Activated CD4-positive, alpha-beta T cell treated with anti-CD3 and anti-CD28 coated beads for 36 hours (primary cell): ENCODE measurements at regions not wholly inside any gene's neighbourhood (a gene's known extent, or its start where the extent isn't known, plus 50 kb on each side); places are given as distances from the start of the nearest gene placed in this dataset.
"Not testable (repeated sequence)": the region's sequence is repeated elsewhere in the genome, so short reads cannot be mapped to it uniquely, and the experiment has no call there.

Source experiments
- ATAC-seq: fragments of 200-7000 bp; cut with Tn5 transposase; one replicate; pipeline ENCODE4 v1.10.0; 2021; ENCODE audit warnings: mild to moderate bottlenecking, moderate library complexity
- CTCF ChIA-PET: fragments of 350-600 bp; sonication (Branson Sonifier 250); formaldehyde crosslinking; loops from one replicate; lab custom pipeline; 2021; ENCODE audit warnings: antibody characterized with exemption; lab: Charles Lee
- POLR2A ChIA-PET: fragments of 350-600 bp; sonication (Branson Sonifier 250); formaldehyde crosslinking; loops from one replicate; lab custom pipeline; 2021; ENCODE audit warnings: antibody characterized with exemption, inconsistent platforms; lab: Charles Lee
- DNase-seq: peaks from one replicate; pipeline ENCODE4 v3.0.0-alpha.2; 2020
- H3K27ac Mint-ChIP-seq: one replicate; pipeline ENCODE4 v1.8.0; 2021; ENCODE audit warnings: mixed read lengths
- H3K27me3 Mint-ChIP-seq: one replicate; pipeline ENCODE4 v1.8.0; 2021; ENCODE audit warnings: mixed read lengths
- H3K36me3 Mint-ChIP-seq: one replicate; pipeline ENCODE4 v1.8.0; 2021; ENCODE audit warnings: low read depth, mixed read lengths
- H3K4me1 Mint-ChIP-seq: one replicate; pipeline ENCODE4 v1.8.0; 2021; ENCODE audit warnings: mixed read lengths
- H3K4me3 Mint-ChIP-seq: one replicate; pipeline ENCODE4 v1.8.0; 2021; ENCODE audit warnings: mild to moderate bottlenecking, moderate library complexity, mixed read lengths
- H3K9me3 Mint-ChIP-seq: one replicate; pipeline ENCODE4 v1.8.0; 2021; ENCODE audit warnings: low read depth, mixed read lengths
- intact Hi-C, 2 experiments: fragments of 100-400 bp; cut with DNase I in 1 of 2; cut with micrococcal nuclease in 1 of 2; formaldehyde crosslinking; loops; one replicate each; pipeline versions ENCODE4 v1.14.2 to v1.15.1; 2022 to 2024; cut with DNase I, micrococcal nuclease

DNA sequence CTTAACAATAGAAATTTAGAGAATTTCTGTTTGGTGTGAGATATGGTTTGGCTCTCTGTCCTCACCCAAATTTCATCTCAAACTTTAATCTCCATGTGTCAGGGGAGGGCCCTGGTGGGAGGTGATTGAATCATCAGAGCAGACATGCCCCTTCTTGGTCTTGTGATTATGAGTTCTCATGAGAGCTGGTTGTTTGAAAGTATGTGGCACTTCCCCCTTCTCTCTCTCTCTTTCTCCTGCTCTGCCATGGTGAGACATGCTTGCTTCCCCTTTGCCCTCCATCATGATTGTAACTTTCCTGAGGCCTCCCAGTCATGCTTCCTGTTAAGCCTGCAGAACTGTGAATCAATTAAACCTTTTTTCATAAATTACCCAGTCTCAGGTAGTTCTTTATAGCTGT is 524.7 kb upstream of the ACVR2A start:
- Mint-ChIP-seq H3K27ac (no peak overlapping the region), H3K27me3 (no peaks in the 10 kb centered on the region), H3K4me1 (no peaks in the 10 kb centered on the region), H3K36me3 (peaks cover 8% of the 10 kb centered on the region), H3K4me3 (no peak overlapping the region), H3K9me3 (peaks cover 38% of the 10 kb centered on the region)
- CTCF ChIA-PET: interaction anchor here (1.4 kb wide), 1 partner anchor 238 kb away, joined by 3 read pairs; no protein-coding TSS in a partner anchor
- intact Hi-C loops: no loop called here
- DNase-seq (no peak), ATAC-seq (no peak)
- POLR2A ChIA-PET: no interaction called here

DNA sequence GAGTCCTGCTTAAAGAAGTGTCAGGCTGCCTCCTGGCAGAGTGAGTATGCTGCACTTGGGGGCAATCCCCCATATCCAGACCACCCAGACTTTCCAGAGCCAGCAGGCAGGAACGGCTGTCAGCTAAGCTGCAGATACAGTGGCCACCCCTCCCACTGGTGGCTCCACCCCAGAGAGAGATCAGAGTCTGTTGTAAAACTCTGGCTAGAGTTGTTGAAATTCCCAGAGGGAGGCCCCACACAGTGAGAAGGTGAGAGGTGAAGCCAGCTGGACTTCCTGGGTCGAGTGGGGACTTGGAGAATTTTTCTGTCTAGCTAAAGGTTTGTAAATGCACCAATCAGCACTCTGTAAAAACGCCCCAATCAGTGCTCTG is 533.8 kb upstream of the ACVR2A start:
- no peaks in the 10 kb centered on the region for H3K36me3 Mint-ChIP-seq

DNA sequence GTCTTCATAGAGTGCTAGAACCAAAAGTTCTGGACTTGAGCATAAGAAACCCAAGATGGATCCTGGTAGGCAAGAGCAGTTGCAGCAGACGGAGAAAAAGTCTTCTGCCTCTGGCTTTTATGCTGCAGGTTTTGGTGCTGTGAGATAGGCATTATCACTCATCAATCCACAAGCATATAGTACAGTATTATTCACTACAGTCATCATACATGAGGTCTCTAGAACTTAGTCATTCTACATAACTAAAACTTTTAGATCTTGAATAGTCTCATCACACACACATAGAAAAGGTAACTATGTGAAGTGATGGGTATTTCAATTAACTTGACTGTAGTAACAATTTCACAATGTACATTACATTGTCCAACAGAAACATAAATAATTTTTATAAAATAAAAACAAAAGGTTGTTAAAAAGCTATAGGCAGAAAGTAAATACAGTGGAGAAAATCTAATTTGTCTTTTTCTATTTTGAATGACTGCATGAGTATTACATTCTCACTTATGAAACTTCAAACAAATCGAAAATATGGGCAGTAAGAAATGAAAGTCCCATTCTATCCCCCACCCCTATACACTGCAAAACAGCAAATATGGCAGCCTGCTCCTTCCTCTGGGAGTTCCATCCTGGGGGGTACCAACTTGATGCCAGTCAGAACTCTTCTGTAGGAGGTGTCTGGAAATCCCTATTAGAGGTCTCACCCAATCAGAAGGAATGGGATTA is 534.3 kb upstream of the ACVR2A start:
- intact Hi-C loops: no loop called here
- CTCF ChIA-PET: interaction anchor here (0.6 to 1.4 kb wide), 2 partner anchors 21 to 159 kb away, joined by 3 read pairs; no protein-coding TSS in a partner anchor
- ATAC-seq (peak; percentile 82), DNase-seq (no peak)
- H3K36me3 Mint-ChIP-seq: no peaks in the 10 kb centered on the region
- H3K27ac Mint-ChIP-seq: no peak overlapping the region
- POLR2A ChIA-PET: no interaction called here
- H3K9me3 Mint-ChIP-seq: peaks cover 2% of the 10 kb centered on the region
- no peak overlapping the region for H3K4me3 Mint-ChIP-seq
- H3K4me1 Mint-ChIP-seq: peaks cover 3% of the 10 kb centered on the region
- H3K27me3 Mint-ChIP-seq: no peaks in the 10 kb centered on the region

More for the DNA sequence above, 533.8 kb upstream of the ACVR2A start:
- CTCF ChIA-PET: no interaction called here
- Mint-ChIP-seq H3K27me3 (no peaks in the 10 kb centered on the region), H3K4me1 (peaks cover 3% of the 10 kb centered on the region), H3K9me3 (peaks cover 2% of the 10 kb centered on the region), H3K4me3 (no peak overlapping the region), H3K27ac (no peak overlapping the region)
- DNase-seq (no peak), ATAC-seq (no peak)
- POLR2A ChIA-PET: no interaction called here
- intact Hi-C loops: no loop called here

DNA sequence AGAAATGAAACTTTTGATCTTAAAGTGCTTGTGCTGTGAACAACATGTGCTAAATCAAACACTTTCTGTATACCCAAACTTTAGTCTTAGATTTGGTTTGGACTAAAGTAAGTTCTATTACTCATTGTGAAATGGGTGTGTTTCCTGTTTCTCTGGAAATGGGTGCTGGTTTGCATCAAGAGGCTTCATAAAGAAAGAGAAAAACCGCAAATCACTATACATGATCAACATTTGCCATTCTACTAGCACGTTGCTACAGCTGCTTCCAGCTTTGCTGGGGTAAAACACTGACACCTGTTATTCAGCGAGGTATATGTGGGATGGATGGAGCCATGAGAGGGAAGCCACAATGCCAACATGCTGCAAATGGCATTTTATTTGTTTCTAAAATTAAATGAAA is 547.0 kb upstream of the ACVR2A start:
- POLR2A ChIA-PET: interaction anchor here (0.7 kb wide), 1 partner anchor 34 kb away, joined by 3 read pairs; no protein-coding TSS in a partner anchor
- intact Hi-C loops: loop anchor here (1.0 to 10.0 kb wide), 7 partner anchors 29 to 1304 kb away; partner anchors contain the start of gene ACVR2A (in 1 of the 2)
- Mint-ChIP-seq H3K27me3 (peaks cover 2% of the 10 kb centered on the region), H3K9me3 (peaks cover 2% of the 10 kb centered on the region), H3K36me3 (no peaks in the 10 kb centered on the region), H3K4me3 (no peak overlapping the region), H3K4me1 (peaks cover 68% of the 10 kb centered on the region), H3K27ac (peak overlapping the region; percentile 86)
- CTCF ChIA-PET: no interaction called here
- DNase-seq: peak; percentile 41
- ATAC-seq: peak; percentile 75

DNA sequence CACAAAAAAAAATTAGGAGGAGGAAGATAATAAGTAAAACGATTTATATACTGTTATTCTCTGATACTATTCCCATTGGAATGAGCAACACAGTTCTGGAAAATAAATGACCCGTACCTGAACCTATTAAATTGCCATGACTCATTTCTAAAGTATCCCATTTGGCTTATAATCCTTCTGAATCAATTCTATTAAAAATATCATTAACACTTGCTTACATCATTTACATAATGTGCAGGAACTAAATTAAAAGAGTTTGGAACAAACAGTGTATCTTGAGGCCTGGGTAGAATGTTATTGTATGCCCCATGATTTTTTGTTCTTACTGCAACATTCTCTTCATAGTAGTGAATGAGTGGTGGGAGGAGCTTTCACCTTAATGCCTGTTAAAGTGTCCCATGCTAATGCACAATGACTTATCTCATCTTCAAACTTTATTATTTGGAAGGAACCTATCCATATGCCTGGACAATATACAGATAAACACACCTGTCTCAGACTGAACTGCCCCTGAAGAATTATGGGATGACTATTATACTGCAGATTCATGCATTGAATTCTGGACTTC is 549.9 kb upstream of the ACVR2A start:
- peaks cover 79% of the 10 kb centered on the region for H3K4me1 Mint-ChIP-seq
- H3K4me3 Mint-ChIP-seq: no peak overlapping the region
- ChIA-PET CTCF (interaction anchor here (0.8 kb wide), 2 partner anchors 12 to 368 kb away, joined by 3 read pairs; no protein-coding TSS in a partner anchor), POLR2A (no interaction called here)
- DNase-seq (no peak), ATAC-seq (no peak)
- H3K27me3 Mint-ChIP-seq: peaks cover 1% of the 10 kb centered on the region
- H3K9me3 Mint-ChIP-seq: no peaks in the 10 kb centered on the region
- H3K36me3 Mint-ChIP-seq: no peaks in the 10 kb centered on the region
- intact Hi-C loops: loop anchor here (1.0 to 10.0 kb wide), 4 partner anchors 32 to 1307 kb away; partner anchors contain the start of gene ACVR2A (in 1 of the 2)
- H3K27ac Mint-ChIP-seq: peak overlapping the region; percentile 71

DNA sequence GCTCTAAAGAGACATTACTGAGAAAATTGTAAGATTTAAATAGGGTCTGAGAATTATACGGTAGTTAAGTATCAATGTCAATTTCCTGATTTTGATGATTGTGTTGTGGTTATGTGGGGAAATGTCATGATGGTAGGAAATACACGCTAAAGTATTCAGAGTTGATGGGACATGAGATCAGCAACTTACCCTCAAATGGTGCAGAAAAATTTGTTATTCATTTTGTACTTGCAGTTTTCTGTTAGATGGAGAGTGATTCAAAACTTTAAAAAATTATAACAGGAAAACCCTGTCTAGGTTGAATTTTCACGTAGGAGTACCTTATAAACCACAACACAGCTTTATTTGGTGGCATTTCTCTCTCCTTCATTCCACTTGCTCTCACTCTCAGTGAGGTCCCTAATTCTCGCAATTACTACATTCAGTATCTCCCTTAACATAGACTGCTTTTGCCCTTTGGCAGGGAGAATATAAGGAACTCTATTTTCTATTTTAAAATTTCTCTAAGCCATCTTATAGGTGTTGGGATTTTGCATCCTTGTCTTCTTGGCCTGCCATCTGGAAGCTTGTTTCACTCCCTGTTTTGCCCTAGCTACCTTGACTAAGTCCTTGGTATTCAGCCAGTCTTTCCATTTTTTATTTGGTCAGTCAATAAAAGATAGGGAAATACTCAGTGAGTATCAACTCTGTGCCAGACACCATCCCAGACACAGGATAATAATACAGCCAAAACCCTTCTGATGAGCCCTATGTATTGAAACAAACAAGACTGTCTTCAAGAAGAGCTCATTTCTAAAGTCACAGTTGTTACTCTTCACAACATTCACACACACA is 550.6 kb upstream of the ACVR2A start:
- Mint-ChIP-seq H3K4me3 (no peak overlapping the region), H3K27ac (peak overlapping the region; percentile 88), H3K36me3 (no peaks in the 10 kb centered on the region), H3K4me1 (peaks cover 80% of the 10 kb centered on the region), H3K27me3 (no peaks in the 10 kb centered on the region), H3K9me3 (no peaks in the 10 kb centered on the region)
- no peak for DNase-seq
- peak; percentile 61 for ATAC-seq
- POLR2A ChIA-PET: no interaction called here
- CTCF ChIA-PET: interaction anchor here (0.8 kb wide), 1 partner anchor 13 kb away, joined by 3 read pairs; no protein-coding TSS in a partner anchor
- intact Hi-C loops: loop anchor here in 1 of 2 experiments (1.0 to 10.0 kb wide), 2 partner anchors 33 to 331 kb away; no protein-coding TSS in a partner anchor

DNA sequence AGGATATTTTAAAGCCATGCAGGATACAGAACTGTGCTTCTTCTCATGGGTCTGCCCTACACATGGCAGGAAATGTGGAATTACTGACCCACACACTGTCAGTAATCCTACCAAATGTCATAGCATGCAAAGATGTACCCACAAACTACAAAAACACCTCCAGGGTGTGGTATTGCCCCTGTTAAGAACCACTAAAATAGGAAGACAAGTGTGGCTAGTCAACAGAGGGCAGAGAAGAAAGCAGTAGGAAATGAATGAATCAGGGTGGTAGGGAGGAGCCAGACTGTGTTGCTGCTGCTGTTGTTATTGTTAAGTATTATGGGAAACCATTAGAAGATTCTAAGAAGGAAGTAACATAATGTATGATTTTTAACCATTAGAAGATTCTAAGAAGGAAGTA is 556.7 kb upstream of the ACVR2A start:
- H3K9me3 Mint-ChIP-seq: no peaks in the 10 kb centered on the region
- CTCF ChIA-PET: no interaction called here
- DNase-seq (peak; percentile 20), ATAC-seq (peak; percentile 96)
- H3K27ac Mint-ChIP-seq: peak overlapping the region; percentile 55
- H3K36me3 Mint-ChIP-seq: no peaks in the 10 kb centered on the region
- H3K4me3 Mint-ChIP-seq: no peak overlapping the region
- intact Hi-C loops: loop anchor here (1.0 to 5.0 kb wide), 3 partner anchors 106 to 624 kb away; no protein-coding TSS in a partner anchor
- POLR2A ChIA-PET: no interaction called here
- no peaks in the 10 kb centered on the region for H3K27me3 Mint-ChIP-seq
- peaks cover 37% of the 10 kb centered on the region for H3K4me1 Mint-ChIP-seq

DNA sequence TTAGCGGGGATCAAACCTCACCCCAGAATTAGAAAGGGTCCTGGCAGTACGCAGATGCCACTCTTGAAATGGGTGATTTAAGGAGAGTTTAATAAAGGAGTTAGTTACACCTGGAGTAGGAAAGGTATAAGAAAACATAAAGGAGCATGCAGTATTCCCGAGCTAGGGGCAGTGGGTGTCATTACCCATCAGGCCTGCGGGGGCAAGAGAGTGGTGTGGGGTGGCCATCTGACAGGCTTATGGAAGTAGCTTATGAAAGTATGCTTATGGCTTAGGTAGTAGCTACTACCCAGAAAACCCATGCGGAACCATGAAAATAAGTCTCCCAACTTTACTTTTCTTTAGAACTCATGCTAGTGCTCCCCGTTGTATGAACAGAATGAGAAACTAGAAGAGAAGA is 568.9 kb upstream of the ACVR2A start:
- no peaks in the 10 kb centered on the region for H3K9me3 Mint-ChIP-seq

DNA sequence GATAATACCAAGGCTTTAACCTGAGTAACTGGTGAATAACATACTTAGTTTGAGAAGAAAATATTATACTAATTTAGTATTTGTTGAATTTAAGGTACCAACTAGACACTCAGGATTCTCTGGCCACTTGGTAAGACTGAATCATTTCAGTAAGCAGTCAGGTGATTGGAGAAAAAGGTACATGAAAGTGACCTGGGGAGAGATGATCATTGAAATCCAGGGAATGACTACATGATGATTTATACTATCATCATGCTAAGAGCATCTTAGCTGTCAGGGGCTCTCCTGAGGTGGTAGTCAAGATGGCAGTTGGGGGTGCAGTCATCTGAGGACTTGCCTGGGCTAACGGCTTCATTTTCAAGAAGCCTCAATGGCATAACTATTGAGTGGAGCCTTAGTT is 571.2 kb upstream of the ACVR2A start:
- Mint-ChIP-seq H3K27ac (no peak overlapping the region), H3K36me3 (peaks cover 5% of the 10 kb centered on the region), H3K4me3 (no peak overlapping the region), H3K27me3 (peaks cover 5% of the 10 kb centered on the region), H3K4me1 (no peaks in the 10 kb centered on the region), H3K9me3 (peaks cover 11% of the 10 kb centered on the region)
- ChIA-PET CTCF (interaction anchor here (0.6 kb wide), 1 partner anchor 29 kb away, joined by 4 read pairs; no protein-coding TSS in a partner anchor), POLR2A (no interaction called here)
- DNase-seq (no peak), ATAC-seq (no peak)
- intact Hi-C loops: no loop called here

More for the DNA sequence above, 568.9 kb upstream of the ACVR2A start:
- Mint-ChIP-seq H3K4me3 (no peak overlapping the region), H3K4me1 (no peaks in the 10 kb centered on the region), H3K36me3 (no peaks in the 10 kb centered on the region), H3K27me3 (peaks cover 8% of the 10 kb centered on the region), H3K27ac (no peak overlapping the region)
- DNase-seq (peak; percentile 19), ATAC-seq (no peak)
- POLR2A ChIA-PET: no interaction called here
- intact Hi-C loops: no loop called here
- CTCF ChIA-PET: interaction anchor here (0.9 to 1.1 kb wide), 2 partner anchors 16 to 193 kb away, joined by 3 to 4 read pairs; no protein-coding TSS in a partner anchor

DNA sequence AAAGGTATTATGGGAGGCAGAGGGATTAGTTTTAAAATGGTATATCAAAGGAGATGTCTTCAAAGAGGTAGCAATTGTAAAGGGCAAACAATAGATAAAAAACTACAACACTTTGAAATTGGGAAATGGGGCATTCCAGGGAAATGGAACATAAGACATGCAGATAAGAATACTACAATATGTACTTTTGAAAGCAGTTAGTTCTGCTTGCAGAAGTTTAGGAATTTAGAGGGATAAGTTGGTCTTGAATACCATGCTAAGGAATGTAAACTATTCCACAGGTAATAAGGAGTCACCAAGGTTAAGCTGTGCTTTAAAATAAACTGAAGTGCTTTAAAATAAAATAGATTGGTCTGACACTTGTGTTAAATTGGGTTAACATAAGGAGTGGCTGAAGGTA is 571.7 kb upstream of the ACVR2A start:
- H3K36me3 Mint-ChIP-seq: peaks cover 6% of the 10 kb centered on the region
- DNase-seq (no peak), ATAC-seq (no peak)
- ChIA-PET CTCF (interaction anchor here (0.6 kb wide), 1 partner anchor 28 kb away, joined by 4 read pairs; no protein-coding TSS in a partner anchor), POLR2A (no interaction called here)
- H3K27ac Mint-ChIP-seq: no peak overlapping the region
- peaks cover 5% of the 10 kb centered on the region for H3K27me3 Mint-ChIP-seq
- intact Hi-C loops: no loop called here
- H3K9me3 Mint-ChIP-seq: peaks cover 11% of the 10 kb centered on the region
- no peak overlapping the region for H3K4me3 Mint-ChIP-seq
- H3K4me1 Mint-ChIP-seq: no peaks in the 10 kb centered on the region

DNA sequence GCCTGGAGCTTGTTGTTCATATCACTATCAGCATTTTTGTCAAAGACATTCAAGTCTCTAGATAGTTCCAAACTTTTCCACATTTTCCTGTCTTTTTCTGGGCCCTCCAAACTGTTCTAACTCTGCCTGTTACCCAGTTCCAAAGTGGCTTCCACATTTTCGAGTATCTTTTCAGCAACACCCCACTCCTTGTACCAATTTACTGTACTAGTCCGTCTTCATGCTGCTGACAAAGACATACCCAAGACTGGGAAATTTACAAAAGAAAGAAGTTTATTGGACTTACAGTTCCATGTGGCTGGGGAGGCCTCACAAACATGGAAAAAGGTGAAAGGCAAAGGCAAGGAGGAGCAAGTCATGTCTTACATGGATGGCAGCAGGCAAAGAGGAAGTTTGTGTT is 575.2 kb upstream of the ACVR2A start:
- DNase-seq, H3K36me3 Mint-ChIP-seq, H3K4me3 Mint-ChIP-seq, POLR2A ChIA-PET, H3K4me1 Mint-ChIP-seq, ATAC-seq, H3K27me3 Mint-ChIP-seq, intact Hi-C loops, H3K27ac Mint-ChIP-seq: not testable (repeated sequence)
- CTCF ChIA-PET: interaction anchor here (0.6 kb wide), 1 partner anchor 27 kb away, joined by 3 read pairs; no protein-coding TSS in a partner anchor
- peaks cover 17% of the 10 kb centered on the region for H3K9me3 Mint-ChIP-seq
